ENCODE measurements at regions not wholly inside any gene's neighbourhood (a gene's known extent, or its start where the extent isn't known, plus 50 kb on each side); places are given as distances from the start of the nearest gene placed in this dataset.

DNA sequence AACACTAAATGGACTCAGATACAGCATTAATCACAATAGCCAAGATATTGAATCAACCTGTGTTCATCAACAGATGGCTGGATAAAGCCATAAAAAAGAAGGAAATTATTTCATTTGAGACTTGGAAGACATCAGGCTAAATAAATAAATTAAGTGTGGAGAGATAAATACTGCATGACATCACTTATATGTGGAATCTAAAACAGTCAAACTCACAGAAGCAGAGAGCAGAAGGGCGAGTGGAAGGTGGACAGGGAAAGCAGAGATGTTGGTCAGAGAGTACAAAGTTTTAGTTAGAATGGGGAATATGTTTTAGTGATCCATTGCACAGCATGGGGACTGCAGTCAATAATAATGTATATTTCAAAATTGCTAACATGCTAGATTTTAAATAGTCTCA, 207.2 kb downstream of the VAPA start:
- Mint-ChIP-seq H3K9me3 (peaks cover 4% of the 10 kb centered on the region), H3K36me3 (peaks cover 6% of the 10 kb centered on the region), H3K4me1 (peaks cover 66% of the 10 kb centered on the region), H3K4me3 (no peak overlapping the region), H3K27ac (peak overlapping the region; percentile 14), H3K27me3 (ENCODE audit: low read depth) (no peaks in the 10 kb centered on the region)
- TF ChIP-seq, protein P1, sequence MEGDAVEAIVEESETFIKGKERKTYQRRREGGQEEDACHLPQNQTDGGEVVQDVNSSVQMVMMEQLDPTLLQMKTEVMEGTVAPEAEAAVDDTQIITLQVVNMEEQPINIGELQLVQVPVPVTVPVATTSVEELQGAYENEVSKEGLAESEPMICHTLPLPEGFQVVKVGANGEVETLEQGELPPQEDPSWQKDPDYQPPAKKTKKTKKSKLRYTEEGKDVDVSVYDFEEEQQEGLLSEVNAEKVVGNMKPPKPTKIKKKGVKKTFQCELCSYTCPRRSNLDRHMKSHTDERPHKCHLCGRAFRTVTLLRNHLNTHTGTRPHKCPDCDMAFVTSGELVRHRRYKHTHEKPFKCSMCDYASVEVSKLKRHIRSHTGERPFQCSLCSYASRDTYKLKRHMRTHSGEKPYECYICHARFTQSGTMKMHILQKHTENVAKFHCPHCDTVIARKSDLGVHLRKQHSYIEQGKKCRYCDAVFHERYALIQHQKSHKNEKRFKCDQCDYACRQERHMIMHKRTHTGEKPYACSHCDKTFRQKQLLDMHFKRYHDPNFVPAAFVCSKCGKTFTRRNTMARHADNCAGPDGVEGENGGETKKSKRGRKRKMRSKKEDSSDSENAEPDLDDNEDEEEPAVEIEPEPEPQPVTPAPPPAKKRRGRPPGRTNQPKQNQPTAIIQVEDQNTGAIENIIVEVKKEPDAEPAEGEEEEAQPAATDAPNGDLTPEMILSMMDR (IDR thresholded peaks at IDR 0.05; ENCODE audit: unreplicated experiment) = no peak
- no peak for DNase-seq (ENCODE audit: low spot score in 2 of 2, unreplicated experiment in 2 of 2)

DNA sequence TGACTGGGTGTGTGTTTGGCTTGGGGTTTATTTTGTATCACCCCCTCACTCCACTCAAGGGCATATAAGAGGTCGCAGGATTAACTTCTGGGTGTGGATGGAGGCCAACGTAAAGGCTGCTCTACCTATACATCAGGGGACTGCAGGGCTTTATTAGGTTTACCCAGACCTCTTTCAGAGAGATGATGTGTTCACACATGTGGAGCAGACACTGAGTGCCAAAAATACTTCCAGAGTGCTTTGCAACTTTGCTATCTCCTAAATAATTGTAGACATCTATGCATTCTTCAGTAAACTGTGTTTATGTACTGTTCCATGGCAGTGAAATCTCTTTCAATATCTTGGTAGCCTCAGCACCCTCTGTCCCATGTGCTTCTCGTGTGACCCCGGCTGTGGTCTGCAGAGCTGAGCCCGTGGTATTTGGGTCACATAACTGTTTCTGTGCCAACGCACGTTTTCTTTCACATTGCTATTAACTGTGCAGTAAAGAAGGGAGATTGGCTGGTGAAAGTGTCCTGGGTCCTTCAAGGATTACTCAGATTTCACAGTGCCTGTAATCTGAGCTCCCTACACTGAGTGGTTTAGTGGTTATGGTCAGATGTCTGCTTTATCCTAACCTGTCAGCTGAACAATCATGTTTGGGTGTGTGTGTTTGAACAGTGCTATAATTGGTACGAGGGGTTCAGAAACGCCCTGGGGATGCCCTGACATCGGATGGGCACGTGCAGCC, 208.1 kb downstream of the VAPA start:
- TF ChIP-seq, protein P1 (IDR thresholded peaks at IDR 0.05; ENCODE audit: unreplicated experiment) = no peak
- no peak overlapping the region for H3K4me3 Mint-ChIP-seq
- H3K4me1 Mint-ChIP-seq = peaks cover 57% of the 10 kb centered on the region
- no peak for DNase-seq (ENCODE audit: low spot score in 2 of 2, unreplicated experiment in 2 of 2)
- peak overlapping the region; percentile 80 for H3K27ac Mint-ChIP-seq
- H3K27me3 Mint-ChIP-seq (ENCODE audit: low read depth) = no peaks in the 10 kb centered on the region
- H3K36me3 Mint-ChIP-seq = peaks cover 6% of the 10 kb centered on the region
- peaks cover 4% of the 10 kb centered on the region for H3K9me3 Mint-ChIP-seq

DNA sequence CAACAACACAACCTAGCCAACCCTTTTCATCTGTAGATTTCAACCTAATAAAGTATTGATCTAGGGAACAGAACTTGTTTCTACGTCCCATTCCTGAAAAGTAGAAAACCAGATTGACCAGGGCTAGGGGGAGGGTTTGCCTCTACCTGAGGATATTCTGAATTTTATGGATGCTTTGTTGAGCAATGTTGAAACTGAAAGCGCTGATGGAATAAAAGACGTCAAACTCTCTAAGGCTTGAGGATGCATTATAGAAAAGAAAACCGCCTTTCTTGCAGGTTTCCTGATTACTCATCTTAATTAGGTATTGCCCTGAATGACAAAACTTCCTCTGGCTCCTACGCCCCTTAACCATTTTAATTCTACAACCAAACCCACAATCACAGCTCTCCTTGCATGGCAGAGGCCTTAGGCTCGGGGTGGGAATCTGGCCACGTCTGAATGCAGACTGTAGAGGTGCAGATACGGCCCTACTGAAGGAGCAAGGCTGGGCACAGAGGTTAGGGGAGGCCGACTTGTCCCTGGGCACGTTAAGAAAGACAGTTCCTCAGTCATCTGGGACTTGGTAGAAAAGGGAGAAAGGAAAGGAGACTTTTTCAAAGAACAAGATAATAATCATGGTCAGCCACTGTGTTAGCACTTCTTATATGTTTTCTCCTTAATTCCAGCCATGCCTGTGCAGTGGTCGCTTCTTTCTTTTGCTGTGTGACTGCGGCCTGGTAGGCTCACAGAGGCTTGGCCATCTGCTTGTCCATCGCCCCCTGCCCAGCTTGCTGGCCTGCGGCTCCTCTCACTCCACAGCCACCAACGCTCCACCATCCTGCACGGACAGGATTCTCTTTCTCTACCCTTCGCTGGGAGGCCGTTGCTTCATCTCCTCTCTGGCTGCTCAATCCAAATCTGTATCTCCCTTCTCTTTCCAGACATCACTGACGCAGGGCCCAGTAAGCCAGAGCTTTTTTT, 209.5 kb downstream of the VAPA start:
- H3K4me3 Mint-ChIP-seq = no peak overlapping the region
- H3K27me3 Mint-ChIP-seq (ENCODE audit: low read depth) = no peaks in the 10 kb centered on the region
- TF ChIP-seq, protein P1 (IDR thresholded peaks at IDR 0.05; ENCODE audit: unreplicated experiment) = no peak
- DNase-seq (ENCODE audit: low spot score in 2 of 2, unreplicated experiment in 2 of 2) = no peak
- H3K4me1 Mint-ChIP-seq = peaks cover 54% of the 10 kb centered on the region
- H3K9me3 Mint-ChIP-seq = peaks cover 4% of the 10 kb centered on the region
- peak overlapping the region; percentile 80 for H3K27ac Mint-ChIP-seq
- H3K36me3 Mint-ChIP-seq = peaks cover 6% of the 10 kb centered on the region

DNA sequence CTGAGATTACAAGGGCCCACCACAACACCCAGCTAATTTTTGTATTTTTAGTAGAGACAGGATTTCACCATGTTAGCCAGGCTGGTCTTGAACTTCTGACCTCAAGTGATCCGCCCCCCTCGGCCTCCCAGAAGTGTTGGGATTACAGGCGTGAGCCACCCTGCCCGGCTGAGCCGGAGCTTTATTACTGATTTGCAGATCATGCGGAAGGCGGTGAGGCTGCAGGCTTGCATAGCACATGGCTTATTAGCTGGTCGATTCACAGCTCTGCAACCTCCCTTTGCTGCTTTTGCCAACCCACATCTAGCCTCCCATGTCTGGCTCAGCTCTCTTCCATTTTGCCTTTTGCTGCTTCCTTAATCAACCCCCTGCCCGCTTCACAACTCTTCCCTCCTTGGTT, 210.3 kb downstream of the VAPA start:
- H3K27ac Mint-ChIP-seq = peak overlapping the region; percentile 52

DNA sequence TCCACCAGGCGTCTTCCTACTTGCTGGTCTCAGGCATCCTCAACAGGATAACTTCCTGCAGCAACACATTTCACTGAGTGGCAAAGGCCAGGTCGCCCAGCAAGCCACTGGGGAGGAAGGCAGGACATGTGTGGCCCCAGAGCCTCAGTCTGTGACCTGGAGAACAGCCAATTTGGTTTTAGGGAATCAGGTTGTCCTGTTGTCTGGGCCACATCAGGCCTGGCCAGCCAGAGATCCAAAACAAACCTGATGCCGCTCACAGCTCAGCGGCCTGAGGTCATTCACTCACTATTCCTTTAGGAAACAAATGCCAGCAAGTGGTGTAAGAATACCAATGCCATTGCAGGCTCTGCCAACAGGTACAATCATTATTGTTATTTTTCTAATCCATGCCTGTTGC, 210.7 kb downstream of the VAPA start:
- peak overlapping the region; percentile 52 for H3K27ac Mint-ChIP-seq
- H3K36me3 Mint-ChIP-seq = peaks cover 3% of the 10 kb centered on the region
- H3K4me3 Mint-ChIP-seq = no peak overlapping the region
- no peak for DNase-seq (ENCODE audit: low spot score in 2 of 2, unreplicated experiment in 2 of 2)
- H3K27me3 Mint-ChIP-seq (ENCODE audit: low read depth) = no peaks in the 10 kb centered on the region
- H3K4me1 Mint-ChIP-seq = peaks cover 65% of the 10 kb centered on the region
- H3K9me3 Mint-ChIP-seq = no peaks in the 10 kb centered on the region
- TF ChIP-seq, protein P1 (IDR thresholded peaks at IDR 0.05; ENCODE audit: unreplicated experiment) = no peak

More for the DNA sequence above, 210.3 kb downstream of the VAPA start:
- H3K36me3 Mint-ChIP-seq = peaks cover 3% of the 10 kb centered on the region
- DNase-seq (ENCODE audit: low spot score in 2 of 2, unreplicated experiment in 2 of 2) = no peak
- TF ChIP-seq, protein P1 (IDR thresholded peaks at IDR 0.05; ENCODE audit: unreplicated experiment) = no peak
- H3K4me3 Mint-ChIP-seq = no peak overlapping the region
- no peaks in the 10 kb centered on the region for H3K9me3 Mint-ChIP-seq
- peaks cover 61% of the 10 kb centered on the region for H3K4me1 Mint-ChIP-seq
- H3K27me3 Mint-ChIP-seq (ENCODE audit: low read depth) = no peaks in the 10 kb centered on the region
